ENCODE measurements at regions not wholly inside any gene's neighbourhood (a gene's known extent, or its start where the extent isn't known, plus 50 kb on each side); places are given as distances from the start of the nearest gene placed in this dataset.

DNA sequence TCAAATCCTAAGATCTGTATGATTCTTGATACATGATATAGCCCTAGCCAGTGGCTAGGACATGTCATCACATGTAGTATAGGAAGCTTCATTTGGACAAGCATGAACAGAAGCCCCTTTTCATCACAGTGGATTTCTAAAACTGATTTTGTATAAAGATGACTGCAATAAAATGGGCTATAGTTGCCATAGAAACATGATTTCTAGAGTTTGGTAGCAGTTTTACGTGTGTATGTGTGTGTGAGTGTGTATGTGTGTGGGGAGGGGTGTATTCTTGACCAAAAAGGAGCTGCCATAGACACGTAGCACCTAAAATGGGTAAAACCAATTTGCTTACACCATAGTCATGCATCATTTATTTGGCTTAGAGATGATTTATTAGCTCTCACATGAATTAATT, 200.5 kb upstream of the CNR1 start:
- no peak overlapping the region for H3K4me3 ChIP-seq
- no peak overlapping the region for H3K27ac ChIP-seq
- H3K27me3 ChIP-seq, result no peaks in the 10 kb centered on the region
- no peaks in the 10 kb centered on the region for H3K9me3 ChIP-seq
- ATAC-seq, result no peak
- no peaks in the 10 kb centered on the region for H3K4me1 ChIP-seq
- H3K36me3 ChIP-seq, result no peaks in the 10 kb centered on the region
- no peak for TF ChIP-seq CTCF (IDR thresholded peaks at IDR 0.05)
- intact Hi-C loops (cut with DNase I), result no loop called here
- no peak for DNase-seq

DNA sequence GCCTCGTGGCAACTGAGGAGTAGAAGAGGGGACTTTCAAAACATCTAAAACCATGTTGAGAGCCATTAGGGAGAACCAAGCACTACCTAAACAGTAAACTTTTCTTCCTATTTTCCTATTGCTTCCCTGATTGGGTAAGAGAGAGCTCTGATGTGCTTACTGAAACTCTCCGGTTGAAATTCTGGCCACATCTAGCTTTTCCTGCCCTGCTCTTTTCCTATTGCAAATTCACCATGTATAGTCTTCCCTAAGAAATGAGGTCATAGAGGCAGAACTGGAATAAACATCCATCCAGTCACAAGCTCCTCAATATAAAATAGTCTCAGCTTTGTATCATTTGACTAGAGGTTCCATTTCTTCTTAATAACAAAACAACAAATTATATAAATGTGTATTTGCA, 199.5 kb upstream of the CNR1 start:
- H3K4me3 ChIP-seq, result no peak overlapping the region
- ATAC-seq, result no peak
- no peaks in the 10 kb centered on the region for H3K36me3 ChIP-seq
- no peaks in the 10 kb centered on the region for H3K9me3 ChIP-seq
- no peaks in the 10 kb centered on the region for H3K27me3 ChIP-seq
- intact Hi-C loops (cut with DNase I), result no loop called here
- H3K27ac ChIP-seq, result no peak overlapping the region
- no peak for TF ChIP-seq CTCF (IDR thresholded peaks at IDR 0.05)
- no peaks in the 10 kb centered on the region for H3K4me1 ChIP-seq
- no peak for DNase-seq

DNA sequence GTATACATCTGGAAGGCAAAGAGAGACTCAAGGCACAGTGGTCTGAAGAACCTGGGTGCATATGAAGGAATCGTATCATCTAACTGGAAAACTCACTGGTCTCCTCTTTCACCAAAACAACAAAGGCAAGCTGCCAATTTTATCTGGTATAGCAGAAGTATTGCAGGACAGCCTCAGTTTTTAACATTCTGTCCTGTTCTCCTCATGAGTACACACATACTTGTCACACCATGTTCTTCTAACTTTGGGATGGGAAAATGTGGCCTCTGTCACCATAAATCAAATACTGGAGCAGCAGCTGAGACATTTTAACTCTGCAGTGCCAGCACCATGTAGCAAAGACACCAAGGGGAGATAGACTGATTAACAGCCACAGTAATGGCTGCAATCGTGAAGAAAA, 199.1 kb upstream of the CNR1 start:
- Histone ChIP-seq H3K4me1 (no peaks in the 10 kb centered on the region), H3K9me3 (no peaks in the 10 kb centered on the region), H3K36me3 (no peaks in the 10 kb centered on the region), H3K27me3 (no peaks in the 10 kb centered on the region), H3K27ac (no peak overlapping the region), H3K4me3 (no peak overlapping the region)
- intact Hi-C loops (cut with DNase I), result no loop called here
- no peak for ATAC-seq
- no peak for DNase-seq
- TF ChIP-seq CTCF (IDR thresholded peaks at IDR 0.05), result no peak

- no peak overlapping the region for H3K4me3 ChIP-seq
- ATAC-seq, result no peak
- no peaks in the 10 kb centered on the region for H3K4me1 ChIP-seq
- no peaks in the 10 kb centered on the region for H3K9me3 ChIP-seq
- no peaks in the 10 kb centered on the region for H3K36me3 ChIP-seq
- no peak for TF ChIP-seq CTCF (IDR thresholded peaks at IDR 0.05)
- DNase-seq, result no peak
- intact Hi-C loops (cut with DNase I), result no loop called here
- H3K27ac ChIP-seq, result no peak overlapping the region
- H3K27me3 ChIP-seq, result no peaks in the 10 kb centered on the region
These were observed 195.6 kb upstream of the CNR1 start for GRCh38 chr6:88361754-88362153.

DNA sequence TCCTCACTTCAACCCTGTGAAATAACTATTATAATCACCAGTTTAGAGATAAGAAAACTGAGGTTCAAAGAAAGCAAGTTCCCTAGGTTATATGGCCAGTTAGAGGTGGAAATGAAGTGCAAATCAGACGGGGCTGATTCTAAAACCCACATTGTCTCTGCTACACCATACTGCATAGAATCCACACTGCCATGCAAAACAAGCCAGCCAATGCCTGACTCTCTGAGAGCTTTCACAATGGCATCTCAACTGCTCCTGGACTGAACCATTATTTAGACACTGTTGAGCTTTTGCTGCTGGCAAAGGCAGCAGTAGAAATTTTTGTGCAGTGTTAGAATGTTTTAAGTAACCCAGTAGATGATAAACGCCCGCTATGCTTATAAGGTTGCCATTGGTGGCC, 195.2 kb upstream of the CNR1 start:
- no peak for TF ChIP-seq CTCF (IDR thresholded peaks at IDR 0.05)
- intact Hi-C loops (cut with DNase I), result no loop called here
- Histone ChIP-seq H3K9me3 (no peaks in the 10 kb centered on the region), H3K4me3 (no peak overlapping the region), H3K4me1 (no peaks in the 10 kb centered on the region), H3K27ac (no peak overlapping the region), H3K36me3 (no peaks in the 10 kb centered on the region), H3K27me3 (no peaks in the 10 kb centered on the region)
- DNase-seq (no peak), ATAC-seq (no peak)

Measured in left lung (tissue), 4 donors.